ENCODE measurements at regions not wholly inside any gene's neighbourhood (a gene's known extent, or its start where the extent isn't known, plus 50 kb on each side); places are given as distances from the start of the nearest gene placed in this dataset.

GRCh38 chr11:86182976-86183584 is 61.5 kb upstream of the EED start:
- TF ChIP-seq CEBPB (IDR thresholded peaks at IDR 0.05) (no peak), REST (IDR thresholded peaks at IDR 0.05; ENCODE audit: low read depth) (no peak), TCF12 (IDR thresholded peaks at IDR 0.05; ENCODE audit: low read depth) (0 out of 2 replicates have a peak, but pooled peaks have one; percentile 16), TEAD4 (IDR thresholded peaks at IDR 0.05) (peak; percentile 83), YY1 (IDR thresholded peaks at IDR 0.05; ENCODE audit: low read depth) (no peak), MAX (IDR thresholded peaks at IDR 0.05) (peak; percentile 65), NFIC (IDR thresholded peaks at IDR 0.05) (peak; percentile 82)

GRCh38 chr11:86181379-86181778 is 63.2 kb upstream of the EED start:
- no peak for TF ChIP-seq CEBPB (IDR thresholded peaks at IDR 0.05)
- TF ChIP-seq RAD21 (IDR thresholded peaks at IDR 0.05; ENCODE audit: low read depth): no peak
- no peak for TF ChIP-seq NFIC (IDR thresholded peaks at IDR 0.05)
- no peak for TF ChIP-seq ZBTB7A (IDR thresholded peaks at IDR 0.05; ENCODE audit: low read depth)
- no peak for TF ChIP-seq TEAD4 (IDR thresholded peaks at IDR 0.05)
- no peak for TF ChIP-seq TCF12 (IDR thresholded peaks at IDR 0.05; ENCODE audit: low read depth)
- TF ChIP-seq MAX (IDR thresholded peaks at IDR 0.05): no peak
- TF ChIP-seq YY1 (IDR thresholded peaks at IDR 0.05; ENCODE audit: low read depth): no peak
- no peak for TF ChIP-seq REST (IDR thresholded peaks at IDR 0.05; ENCODE audit: low read depth)
- no peak for TF ChIP-seq USF1 (IDR thresholded peaks at IDR 0.05)
- TF ChIP-seq TAF1 (IDR thresholded peaks at IDR 0.05; ENCODE audit: low read depth): no peak
- no peak for TF ChIP-seq EP300 (IDR thresholded peaks at IDR 0.05; ENCODE audit: borderline replicate concordance)

- no peak for TF ChIP-seq EGR1 (IDR thresholded peaks at IDR 0.05)
- TF ChIP-seq CEBPB (IDR thresholded peaks at IDR 0.05): no peak
- no peak for TF ChIP-seq NFIC (IDR thresholded peaks at IDR 0.05)
- no peak for TF ChIP-seq RAD21 (IDR thresholded peaks at IDR 0.05; ENCODE audit: low read depth)
- no peak for TF ChIP-seq ZBTB7A (IDR thresholded peaks at IDR 0.05; ENCODE audit: low read depth)
- TF ChIP-seq TAF1 (IDR thresholded peaks at IDR 0.05; ENCODE audit: low read depth): no peak
- TF ChIP-seq USF1 (IDR thresholded peaks at IDR 0.05): no peak
- TF ChIP-seq TEAD4 (IDR thresholded peaks at IDR 0.05): no peak
- TF ChIP-seq FOXM1 (IDR thresholded peaks at IDR 0.05; ENCODE audit: borderline replicate concordance, low read depth): no peak
- no peak for TF ChIP-seq YY1 (IDR thresholded peaks at IDR 0.05; ENCODE audit: low read depth)
- no peak for TF ChIP-seq EP300 (IDR thresholded peaks at IDR 0.05; ENCODE audit: borderline replicate concordance)
- TF ChIP-seq CREB1 (IDR thresholded peaks at IDR 0.05; ENCODE audit: low read depth): no peak
- no peak for TF ChIP-seq MAX (IDR thresholded peaks at IDR 0.05)
- TF ChIP-seq TCF12 (IDR thresholded peaks at IDR 0.05; ENCODE audit: low read depth): no peak
- no peak for TF ChIP-seq REST (IDR thresholded peaks at IDR 0.05; ENCODE audit: low read depth)
These were observed 63.7 kb upstream of the EED start for GRCh38 chr11:86180851-86181250.

- TF ChIP-seq MAX (IDR thresholded peaks at IDR 0.05) (no peak), RAD21 (IDR thresholded peaks at IDR 0.05; ENCODE audit: low read depth) (no peak), CREB1 (IDR thresholded peaks at IDR 0.05; ENCODE audit: low read depth) (no peak), EGR1 (IDR thresholded peaks at IDR 0.05) (no peak), REST (IDR thresholded peaks at IDR 0.05; ENCODE audit: low read depth) (no peak), ZBTB7A (IDR thresholded peaks at IDR 0.05; ENCODE audit: low read depth) (no peak), EP300 (IDR thresholded peaks at IDR 0.05; ENCODE audit: borderline replicate concordance) (no peak), NFIC (IDR thresholded peaks at IDR 0.05) (no peak), TAF1 (IDR thresholded peaks at IDR 0.05; ENCODE audit: low read depth) (no peak), FOXM1 (IDR thresholded peaks at IDR 0.05; ENCODE audit: borderline replicate concordance, low read depth) (no peak), CEBPB (IDR thresholded peaks at IDR 0.05) (no peak), TCF12 (IDR thresholded peaks at IDR 0.05; ENCODE audit: low read depth) (no peak)
These were observed 64.1 kb upstream of the EED start for GRCh38 chr11:86180423-86180822.

Data from Ishikawa (cell line).